Stimulated activated CD4-positive, alpha-beta T cell treated with anti-CD3 and anti-CD28 coated beads, Interleukin-2, amount 100 ng/mL, for 48 hours (primary cell): ENCODE measurements at regions not wholly inside any gene's neighbourhood (a gene's known extent, or its start where the extent isn't known, plus 50 kb on each side); places are given as distances from the start of the nearest gene placed in this dataset.
A peak's percentile ranks its signal among the peaks of the same experiment; 100 is the strongest.
"Not testable (repeated sequence)": the region's sequence is repeated elsewhere in the genome, so short reads cannot be mapped to it uniquely, and the experiment has no call there.

ENCODE experiments used
- DNase-seq, 2 donors: peaks; one replicate each; pipeline ENCODE4 v3.0.0-alpha.2; 2020

- DNase-seq = no peak
Measured at GRCh38 chr12:96085475-96085874, 50.1 kb upstream of the LTA4H start.

- not testable (repeated sequence) for DNase-seq
Measured at GRCh38 chr12:96086190-96086589, 50.8 kb upstream of the LTA4H start.

- no peak for DNase-seq
Measured at GRCh38 chr12:96091833-96092232, 56.4 kb upstream of the LTA4H start.

- DNase-seq = no peak
Measured at GRCh38 chr12:96093543-96094196, 58.3 kb upstream of the LTA4H start.

- DNase-seq = no peak
Measured at GRCh38 chr12:96094201-96094600, 58.8 kb upstream of the LTA4H start.

- no peak for DNase-seq
Measured at GRCh38 chr12:96098631-96099030, 63.2 kb upstream of the LTA4H start.

- no peak for DNase-seq
Measured at GRCh38 chr12:96099421-96099820, 64.0 kb upstream of the LTA4H start.

GRCh38 chr12:96099986-96100385 is 64.6 kb upstream of the LTA4H start:
- no peak for DNase-seq

- no peak for DNase-seq
Measured at GRCh38 chr12:96101806-96102205, 66.4 kb upstream of the LTA4H start.

GRCh38 chr12:96103067-96103644 is 67.8 kb upstream of the LTA4H start:
- DNase-seq = no peak

GRCh38 chr12:96104566-96104965 is 69.2 kb upstream of the LTA4H start:
- no peak for DNase-seq

GRCh38 chr12:96106137-96106536 is 70.8 kb upstream of the LTA4H start:
- no peak for DNase-seq

- no peak for DNase-seq
Measured at GRCh38 chr12:96107236-96107635, 71.8 kb upstream of the LTA4H start.

- peak in 1 of 2 donors; percentile 13 for DNase-seq
Measured at GRCh38 chr12:96108321-96108720, 72.9 kb upstream of the LTA4H start.

- DNase-seq = not testable (repeated sequence)
Measured at GRCh38 chr12:96108941-96109340, 73.6 kb upstream of the LTA4H start.

- no peak for DNase-seq
Measured at GRCh38 chr12:96112733-96113132, 77.3 kb upstream of the LTA4H start.

GRCh38 chr12:96117460-96117859 is 76.7 kb upstream of the ELK3 start:
- no peak for DNase-seq

GRCh38 chr12:96120359-96121100 is 73.6 kb upstream of the ELK3 start:
- DNase-seq = no peak

GRCh38 chr12:96121271-96121711 is 72.9 kb upstream of the ELK3 start:
- no peak for DNase-seq

- DNase-seq = not testable (repeated sequence)
Measured at GRCh38 chr12:96128292-96128691, 65.9 kb upstream of the ELK3 start.

GRCh38 chr12:96130396-96131059 is 63.6 kb upstream of the ELK3 start:
- DNase-seq = no peak

GRCh38 chr12:96131230-96131788 is 62.9 kb upstream of the ELK3 start:
- no peak for DNase-seq

- no peak for DNase-seq
Measured at GRCh38 chr12:96132819-96133218, 61.4 kb upstream of the ELK3 start.
